ENCODE measurements at regions not wholly inside any gene's neighbourhood (a gene's known extent, or its start where the extent isn't known, plus 50 kb on each side); places are given as distances from the start of the nearest gene placed in this dataset.

DNA sequence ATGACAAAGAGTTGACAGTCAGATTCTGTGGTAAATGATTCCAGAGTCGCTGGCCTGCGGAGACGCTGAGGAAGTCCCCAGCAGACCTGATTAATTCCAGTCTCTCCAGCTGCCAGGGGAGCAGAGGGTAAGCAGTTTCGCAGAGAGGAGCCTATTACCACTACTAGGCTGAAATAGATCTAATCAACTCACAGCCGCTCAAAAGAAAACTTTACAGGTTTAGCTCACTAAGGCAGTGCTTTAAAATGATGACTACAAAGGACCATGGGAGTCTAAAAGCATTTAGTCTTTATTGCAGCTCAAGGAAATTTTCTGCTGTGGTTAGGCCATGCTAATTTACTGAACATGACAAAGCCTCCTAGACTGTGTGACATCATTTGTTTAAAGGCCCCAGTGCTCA, 445.6 kb upstream of the POU3F3 start:
- no peaks in the 10 kb centered on the region for H3K4me1 ChIP-seq (ENCODE audit: control insufficient read depth, insufficient read depth, low read length)
- H3K27me3 ChIP-seq (replicated peaks; ENCODE audit: control insufficient read depth, insufficient read depth, low read length): peaks cover 3% of the 10 kb centered on the region
- no peak overlapping the region for H3K9ac ChIP-seq (ENCODE audit: low read length)
- no peaks in the 10 kb centered on the region for H3K9me3 ChIP-seq (ENCODE audit: control insufficient read depth, low read length)
- H3K4me3 ChIP-seq (ENCODE audit: low read length): no peak overlapping the region
- DNase-seq (ENCODE audit: low read depth): no peak
- H3K36me3 ChIP-seq (ENCODE audit: control insufficient read depth, insufficient read depth, low read length, severe bottlenecking): no peaks in the 10 kb centered on the region

DNA sequence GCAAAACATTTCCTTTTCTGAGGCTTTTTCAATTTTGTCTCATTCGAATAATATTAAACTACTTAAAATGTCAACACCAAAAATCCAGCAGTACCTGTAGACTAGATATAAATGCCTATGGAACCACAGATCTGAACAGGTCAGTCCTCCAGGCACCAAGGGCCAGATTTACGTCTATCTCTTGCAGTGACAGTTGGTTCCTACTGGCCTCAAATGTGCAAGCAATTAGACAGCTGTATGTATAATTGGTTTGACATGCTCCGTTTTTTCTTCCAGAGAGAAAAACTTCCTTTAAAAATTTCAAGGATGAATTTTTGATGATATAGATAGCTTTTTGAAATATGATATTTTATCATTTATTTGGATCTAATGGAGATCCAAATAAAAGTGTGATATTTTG, 443.8 kb upstream of the POU3F3 start:
- no peak for DNase-seq (ENCODE audit: low read depth)
- no peaks in the 10 kb centered on the region for H3K9me3 ChIP-seq (ENCODE audit: control insufficient read depth, low read length)
- H3K36me3 ChIP-seq (ENCODE audit: control insufficient read depth, insufficient read depth, low read length, severe bottlenecking): no peaks in the 10 kb centered on the region
- peaks cover 5% of the 10 kb centered on the region for H3K27me3 ChIP-seq (replicated peaks; ENCODE audit: control insufficient read depth, insufficient read depth, low read length)
- H3K4me1 ChIP-seq (ENCODE audit: control insufficient read depth, insufficient read depth, low read length): no peaks in the 10 kb centered on the region
- H3K4me3 ChIP-seq (ENCODE audit: low read length): no peak overlapping the region
- H3K9ac ChIP-seq (ENCODE audit: low read length): no peak overlapping the region

DNA sequence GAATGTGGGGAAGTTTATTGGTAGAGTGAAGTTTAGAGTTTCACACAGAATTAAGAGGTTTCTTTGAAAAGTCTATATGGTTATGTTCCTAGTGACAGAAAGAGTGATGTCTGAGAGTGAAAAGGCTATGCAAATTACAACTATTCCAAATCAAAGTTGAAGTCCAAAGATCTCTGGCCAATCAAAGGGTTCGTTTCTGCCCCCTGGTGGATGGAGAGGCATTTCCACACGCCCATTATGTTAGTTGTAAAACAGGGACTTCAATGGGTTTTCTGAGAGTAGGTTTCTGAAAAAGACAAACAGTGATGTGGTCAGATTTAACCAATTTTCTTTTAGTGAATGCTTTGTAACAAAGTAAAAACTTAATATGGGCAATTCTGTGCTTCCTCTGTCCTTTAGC, 441.5 kb upstream of the POU3F3 start:
- no peaks in the 10 kb centered on the region for H3K9me3 ChIP-seq (ENCODE audit: control insufficient read depth, low read length)
- peaks cover 10% of the 10 kb centered on the region for H3K27me3 ChIP-seq (replicated peaks; ENCODE audit: control insufficient read depth, insufficient read depth, low read length)
- H3K36me3 ChIP-seq (ENCODE audit: control insufficient read depth, insufficient read depth, low read length, severe bottlenecking): no peaks in the 10 kb centered on the region
- H3K4me1 ChIP-seq (ENCODE audit: control insufficient read depth, insufficient read depth, low read length): no peaks in the 10 kb centered on the region
- DNase-seq (ENCODE audit: low read depth): no peak
- H3K4me3 ChIP-seq (ENCODE audit: low read length): no peak overlapping the region
- no peak overlapping the region for H3K9ac ChIP-seq (ENCODE audit: low read length)

DNA sequence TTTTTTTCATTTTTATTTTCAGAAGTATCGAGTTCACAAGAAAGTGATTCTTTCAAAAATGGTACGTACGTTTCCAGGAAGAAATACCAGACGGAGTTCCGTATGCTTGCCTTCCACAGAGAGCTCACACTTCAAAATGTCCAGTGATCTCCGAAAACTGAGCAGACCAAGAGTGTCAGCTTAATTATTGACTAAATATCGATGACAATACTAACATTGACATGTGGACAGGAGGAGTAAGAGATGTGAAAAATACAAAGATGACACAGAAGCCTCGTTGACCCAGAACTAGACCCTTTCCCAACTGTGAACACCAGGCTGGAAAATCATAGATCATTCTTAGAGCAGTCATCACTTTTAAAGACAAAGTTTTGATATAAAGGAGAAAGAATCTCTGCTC, 440.0 kb upstream of the POU3F3 start:
- Histone ChIP-seq H3K36me3 (ENCODE audit: control insufficient read depth, insufficient read depth, low read length, severe bottlenecking) (no peaks in the 10 kb centered on the region), H3K4me1 (ENCODE audit: control insufficient read depth, insufficient read depth, low read length) (no peaks in the 10 kb centered on the region), H3K9ac (ENCODE audit: low read length) (no peak overlapping the region), H3K9me3 (ENCODE audit: control insufficient read depth, low read length) (no peaks in the 10 kb centered on the region), H3K27me3 (replicated peaks; ENCODE audit: control insufficient read depth, insufficient read depth, low read length) (peaks cover 10% of the 10 kb centered on the region), H3K4me3 (ENCODE audit: low read length) (no peak overlapping the region)
- no peak for DNase-seq (ENCODE audit: low read depth)

DNA sequence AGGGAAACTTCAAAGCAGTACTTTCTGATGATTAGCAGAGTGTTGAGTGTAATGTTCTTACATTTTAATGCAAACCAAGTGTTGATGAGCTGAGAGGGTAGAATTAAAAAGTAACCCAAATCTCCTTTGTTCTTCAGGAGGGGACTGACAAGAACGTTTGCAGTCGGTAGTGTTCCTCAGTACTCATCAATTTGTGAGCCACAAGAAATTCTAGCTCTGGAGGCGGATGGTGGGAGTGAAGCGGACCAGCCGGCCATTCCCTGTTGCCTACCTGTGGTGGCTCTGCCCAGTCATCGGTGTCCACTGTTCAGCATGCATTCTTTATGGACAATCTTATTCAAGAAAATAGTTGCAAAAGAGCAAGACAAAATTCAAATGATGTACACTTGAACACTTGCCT, 438.6 kb upstream of the POU3F3 start:
- H3K27me3 ChIP-seq (replicated peaks; ENCODE audit: control insufficient read depth, insufficient read depth, low read length): peaks cover 10% of the 10 kb centered on the region
- DNase-seq (ENCODE audit: low read depth): no peak
- no peak overlapping the region for H3K9ac ChIP-seq (ENCODE audit: low read length)
- no peak overlapping the region for H3K4me3 ChIP-seq (ENCODE audit: low read length)
- H3K9me3 ChIP-seq (ENCODE audit: control insufficient read depth, low read length): no peaks in the 10 kb centered on the region
- H3K36me3 ChIP-seq (ENCODE audit: control insufficient read depth, insufficient read depth, low read length, severe bottlenecking): no peaks in the 10 kb centered on the region
- no peaks in the 10 kb centered on the region for H3K4me1 ChIP-seq (ENCODE audit: control insufficient read depth, insufficient read depth, low read length)

DNA sequence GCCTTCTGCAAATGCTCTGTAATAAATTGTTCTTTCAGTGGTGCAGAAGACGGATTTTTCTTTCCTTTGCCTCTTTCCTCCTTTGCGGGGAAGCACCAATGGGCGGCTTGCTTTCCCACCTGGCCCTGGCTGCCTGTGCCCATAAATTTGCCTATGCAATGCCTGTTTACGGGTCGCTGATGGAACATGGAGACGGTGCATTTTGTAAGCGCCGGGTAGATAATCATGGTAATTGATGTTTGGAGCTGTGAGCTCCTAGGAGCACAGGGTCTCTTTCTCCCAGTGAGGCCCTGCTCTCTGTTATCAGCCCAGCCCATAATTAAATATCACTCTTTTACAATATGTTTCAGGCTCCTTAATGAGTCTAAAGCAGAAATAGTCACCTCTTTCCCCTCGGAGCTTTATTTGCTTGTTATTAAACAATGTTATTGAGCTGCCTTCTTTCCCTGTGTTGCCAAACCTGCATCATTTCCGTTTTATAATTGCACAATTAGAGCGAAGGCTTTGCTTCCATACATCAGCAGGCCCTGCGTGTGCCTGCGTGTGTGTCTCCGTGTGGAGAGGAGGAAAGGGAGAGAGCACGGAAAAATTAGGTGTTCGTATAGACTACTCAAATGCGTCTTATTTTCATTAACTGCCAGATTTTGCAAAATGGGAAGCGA, 437.4 kb upstream of the POU3F3 start:
- Histone ChIP-seq H3K4me1 (ENCODE audit: control insufficient read depth, insufficient read depth, low read length) (no peaks in the 10 kb centered on the region), H3K9ac (ENCODE audit: low read length) (no peak overlapping the region), H3K27me3 (replicated peaks; ENCODE audit: control insufficient read depth, insufficient read depth, low read length) (peaks cover 10% of the 10 kb centered on the region), H3K36me3 (ENCODE audit: control insufficient read depth, insufficient read depth, low read length, severe bottlenecking) (no peaks in the 10 kb centered on the region), H3K4me3 (ENCODE audit: low read length) (no peak overlapping the region), H3K9me3 (ENCODE audit: control insufficient read depth, low read length) (no peaks in the 10 kb centered on the region)
- no peak for DNase-seq (ENCODE audit: low read depth)

DNA sequence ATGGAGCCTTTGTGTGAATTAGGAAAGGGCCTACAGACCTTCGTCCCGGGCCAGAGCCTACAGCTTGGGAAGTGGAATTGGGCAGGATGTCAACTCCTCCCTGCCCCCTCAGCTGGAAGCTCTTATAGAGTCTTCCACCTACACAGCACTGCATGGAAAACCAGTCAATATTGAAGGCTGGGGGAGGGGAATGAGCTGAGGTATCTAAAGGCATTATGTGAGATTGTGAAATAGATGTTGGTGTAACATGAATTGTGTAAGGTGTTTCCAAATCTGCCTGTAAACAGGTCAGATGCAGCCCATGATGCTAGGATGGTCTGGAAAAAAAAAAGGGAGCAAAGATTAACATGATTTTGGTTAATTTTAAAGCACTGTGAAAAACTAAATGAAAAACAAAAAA, 433.5 kb upstream of the POU3F3 start:
- no peaks in the 10 kb centered on the region for H3K4me1 ChIP-seq (ENCODE audit: control insufficient read depth, insufficient read depth, low read length)
- no peaks in the 10 kb centered on the region for H3K9me3 ChIP-seq (ENCODE audit: control insufficient read depth, low read length)
- no peaks in the 10 kb centered on the region for H3K36me3 ChIP-seq (ENCODE audit: control insufficient read depth, insufficient read depth, low read length, severe bottlenecking)
- H3K4me3 ChIP-seq (ENCODE audit: low read length): no peak overlapping the region
- no peak overlapping the region for H3K9ac ChIP-seq (ENCODE audit: low read length)
- H3K27me3 ChIP-seq (replicated peaks; ENCODE audit: control insufficient read depth, insufficient read depth, low read length): peaks cover 1% of the 10 kb centered on the region
- DNase-seq (ENCODE audit: low read depth): no peak

DNA sequence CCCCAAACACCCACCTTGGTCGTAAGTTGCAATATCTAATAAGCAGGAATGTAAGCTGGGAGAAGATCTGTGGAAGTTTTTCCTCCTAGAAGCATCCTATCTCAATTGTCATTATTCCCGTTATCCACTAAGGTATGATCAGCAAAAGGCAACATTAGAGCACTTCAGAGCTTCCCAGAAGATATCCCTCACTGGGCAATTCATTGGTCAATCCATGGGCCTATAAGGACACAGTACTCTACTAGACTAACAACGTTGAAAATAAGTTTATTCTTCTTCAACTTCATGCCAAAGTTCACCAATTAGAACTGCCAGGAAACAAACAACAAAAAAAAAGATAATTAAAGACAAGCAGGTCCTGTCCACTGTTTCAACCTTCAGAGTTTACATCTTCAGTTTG, 433.0 kb upstream of the POU3F3 start:
- H3K36me3 ChIP-seq (ENCODE audit: control insufficient read depth, insufficient read depth, low read length, severe bottlenecking): no peaks in the 10 kb centered on the region
- no peak overlapping the region for H3K4me3 ChIP-seq (ENCODE audit: low read length)
- no peak for DNase-seq (ENCODE audit: low read depth)

DNA sequence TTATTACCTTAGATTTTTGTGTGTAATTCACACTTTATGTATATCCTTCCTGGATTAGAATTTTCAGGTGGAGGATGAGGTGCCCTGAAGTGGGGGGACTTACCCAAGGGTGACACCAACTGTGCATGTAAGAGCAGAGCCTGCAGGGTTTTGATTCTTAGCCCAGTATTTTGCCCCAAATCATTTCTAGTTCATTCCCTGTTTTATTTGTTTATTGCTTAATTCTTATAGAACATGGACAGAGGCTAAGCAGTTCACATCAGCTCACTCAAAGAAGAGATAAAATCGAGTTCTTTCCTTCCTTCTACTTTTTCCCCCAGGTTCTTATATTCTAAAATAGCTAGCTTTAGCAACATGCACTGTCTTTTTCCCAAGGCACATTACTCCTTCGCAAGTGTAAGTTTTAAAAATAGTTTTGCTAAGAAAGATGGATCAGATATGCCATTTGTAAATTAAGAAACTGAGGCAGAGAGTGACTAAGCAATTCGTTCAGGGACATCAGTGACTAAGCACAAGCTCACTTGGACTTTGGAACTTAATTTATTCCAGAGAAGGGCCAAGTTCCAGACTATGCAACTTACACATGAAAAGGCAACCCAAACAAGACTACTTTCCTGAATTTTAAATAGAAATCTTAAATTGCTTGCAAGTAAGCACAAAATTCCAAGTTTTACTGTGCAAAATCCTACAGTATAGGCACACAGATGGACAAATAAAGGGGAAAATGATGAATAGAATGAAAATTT, 427.9 kb upstream of the POU3F3 start:
- Histone ChIP-seq H3K4me3 (ENCODE audit: low read length) (no peak overlapping the region), H3K9ac (ENCODE audit: low read length) (no peak overlapping the region), H3K9me3 (ENCODE audit: control insufficient read depth, low read length) (no peaks in the 10 kb centered on the region), H3K27me3 (replicated peaks; ENCODE audit: control insufficient read depth, insufficient read depth, low read length) (no peaks in the 10 kb centered on the region), H3K36me3 (ENCODE audit: control insufficient read depth, insufficient read depth, low read length, severe bottlenecking) (no peaks in the 10 kb centered on the region), H3K4me1 (ENCODE audit: control insufficient read depth, insufficient read depth, low read length) (no peaks in the 10 kb centered on the region)
- DNase-seq (ENCODE audit: low read depth): no peak

More for the DNA sequence above, 433.0 kb upstream of the POU3F3 start:
- Histone ChIP-seq H3K27me3 (replicated peaks; ENCODE audit: control insufficient read depth, insufficient read depth, low read length) (no peaks in the 10 kb centered on the region), H3K9me3 (ENCODE audit: control insufficient read depth, low read length) (no peaks in the 10 kb centered on the region), H3K4me1 (ENCODE audit: control insufficient read depth, insufficient read depth, low read length) (no peaks in the 10 kb centered on the region), H3K9ac (ENCODE audit: low read length) (no peak overlapping the region)

DNA sequence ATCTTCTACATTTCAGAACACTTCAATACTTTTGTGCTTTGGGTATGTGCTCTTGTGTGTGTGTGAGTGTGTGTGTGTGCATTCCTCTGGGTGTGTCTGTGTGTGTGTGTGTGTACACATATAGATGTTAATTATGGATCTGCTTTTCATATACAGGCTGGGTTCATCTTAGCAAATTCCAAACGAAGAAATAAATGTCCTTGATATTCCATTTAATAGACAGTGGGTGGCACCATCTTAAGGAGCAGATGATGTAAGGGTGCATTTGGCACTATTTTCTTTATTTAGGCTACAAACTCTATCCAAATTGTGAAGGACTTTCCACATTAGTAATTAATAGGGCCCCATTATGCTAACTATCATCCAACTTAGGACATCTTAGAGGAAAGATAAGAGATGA, 425.8 kb upstream of the POU3F3 start:
- no peaks in the 10 kb centered on the region for H3K27me3 ChIP-seq (replicated peaks; ENCODE audit: control insufficient read depth, insufficient read depth, low read length)
- H3K9ac ChIP-seq (ENCODE audit: low read length): no peak overlapping the region
- no peaks in the 10 kb centered on the region for H3K36me3 ChIP-seq (ENCODE audit: control insufficient read depth, insufficient read depth, low read length, severe bottlenecking)
- no peaks in the 10 kb centered on the region for H3K4me1 ChIP-seq (ENCODE audit: control insufficient read depth, insufficient read depth, low read length)
- no peak for DNase-seq (ENCODE audit: low read depth)
- H3K4me3 ChIP-seq (ENCODE audit: low read length): no peak overlapping the region
- no peaks in the 10 kb centered on the region for H3K9me3 ChIP-seq (ENCODE audit: control insufficient read depth, low read length)

DNA sequence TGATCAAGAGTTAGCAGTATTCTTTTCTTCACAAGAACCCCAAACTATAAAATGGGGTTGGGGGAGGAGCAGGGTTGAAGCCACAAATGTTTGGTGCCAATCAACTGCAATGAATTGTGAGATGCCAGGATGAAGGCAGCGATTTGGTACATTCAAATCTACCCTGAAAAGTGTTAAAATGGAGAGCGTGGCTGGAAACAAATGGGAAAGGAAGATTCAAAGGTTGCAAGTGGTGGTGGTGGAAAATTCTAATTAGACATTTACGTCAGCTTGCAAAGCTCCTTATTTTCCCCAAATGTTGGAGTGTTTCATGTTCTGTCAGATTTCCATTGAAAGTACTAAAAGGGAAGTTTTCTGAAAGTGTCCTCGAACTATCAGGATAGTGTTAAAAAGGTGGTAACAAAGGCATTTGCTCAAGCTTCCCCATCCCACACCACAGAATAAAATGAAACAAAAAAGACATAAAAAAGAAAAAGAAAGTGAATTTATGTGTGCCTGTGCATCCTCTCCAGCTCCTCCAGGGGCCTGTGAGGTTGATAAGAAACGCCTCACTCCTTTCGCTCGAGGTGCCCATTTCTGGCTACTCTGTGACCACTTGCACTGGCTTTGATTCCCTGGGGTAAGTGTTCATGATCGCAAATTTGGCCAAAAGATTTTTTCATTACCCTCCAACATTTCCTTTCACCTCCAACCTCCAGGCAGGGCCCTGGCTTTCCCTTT, 424.1 kb upstream of the POU3F3 start:
- Histone ChIP-seq H3K36me3 (ENCODE audit: control insufficient read depth, insufficient read depth, low read length, severe bottlenecking) (no peaks in the 10 kb centered on the region), H3K9me3 (ENCODE audit: control insufficient read depth, low read length) (no peaks in the 10 kb centered on the region), H3K9ac (ENCODE audit: low read length) (no peak overlapping the region), H3K27me3 (replicated peaks; ENCODE audit: control insufficient read depth, insufficient read depth, low read length) (peaks cover under 1% of the 10 kb centered on the region), H3K4me1 (ENCODE audit: control insufficient read depth, insufficient read depth, low read length) (no peaks in the 10 kb centered on the region), H3K4me3 (ENCODE audit: low read length) (no peak overlapping the region)
- no peak for DNase-seq (ENCODE audit: low read depth)
